ENCODE measurements at regions not wholly inside any gene's neighbourhood (a gene's known extent, or its start where the extent isn't known, plus 50 kb on each side); places are given as distances from the start of the nearest gene placed in this dataset.

DNA sequence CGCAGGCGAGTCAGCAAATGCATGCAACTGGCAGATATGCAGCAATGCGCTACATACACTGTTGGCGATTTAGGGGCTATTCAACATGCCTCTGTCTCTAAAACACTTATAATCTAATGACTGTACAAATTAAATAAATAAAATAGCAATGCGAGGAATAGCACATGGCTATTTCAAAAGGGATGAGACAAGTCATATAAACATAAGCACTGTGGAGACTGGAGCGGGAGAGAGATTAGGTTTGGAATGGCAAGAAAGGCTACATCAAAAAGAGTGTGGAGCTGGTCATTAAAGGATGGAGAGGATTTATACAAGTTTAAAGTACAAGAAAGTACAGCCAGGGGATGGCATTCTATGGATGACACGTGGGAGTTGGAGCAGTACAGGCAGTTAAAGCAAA, 523.5 kb upstream of the CAMK1G start:
- TF ChIP-seq TAF1 (IDR thresholded peaks at IDR 0.05; ENCODE audit: low read depth) (no peak), RAD21 (IDR thresholded peaks at IDR 0.05; ENCODE audit: low read depth) (no peak), YY1 (IDR thresholded peaks at IDR 0.05; ENCODE audit: low read depth) (no peak), TEAD4 (IDR thresholded peaks at IDR 0.05) (no peak), EP300 (IDR thresholded peaks at IDR 0.05; ENCODE audit: borderline replicate concordance) (no peak), REST (IDR thresholded peaks at IDR 0.05; ENCODE audit: low read depth) (no peak), ZBTB7A (IDR thresholded peaks at IDR 0.05; ENCODE audit: low read depth) (no peak), FOXM1 (IDR thresholded peaks at IDR 0.05; ENCODE audit: borderline replicate concordance, low read depth) (no peak), EGR1 (IDR thresholded peaks at IDR 0.05) (no peak), CEBPB (IDR thresholded peaks at IDR 0.05) (no peak), CREB1 (IDR thresholded peaks at IDR 0.05; ENCODE audit: low read depth) (no peak)

All from Ishikawa (cell line).